Spleen (tissue), 7 donors: ENCODE measurements at regions not wholly inside any gene's neighbourhood (a gene's known extent, or its start where the extent isn't known, plus 50 kb on each side); places are given as distances from the start of the nearest gene placed in this dataset.

Experiments used
- CTCF ChIP-seq, 11 experiments: fragments of 200-600 bp in 7 of 11; fragments of 450-650 bp in 4 of 11; sonication (generic) in 4 of 11; IDR thresholded peaks in 8 of 11; conservative IDR thresholded peaks in 3 of 11; 1 replicate in 7 of 11; 2 replicates in 4 of 11; pipeline versions ENCODE4 v1.4.0 to v1.8.0; 2016 to 2021; ENCODE audit warnings: antibody characterized with exemption in 11 of 11, inconsistent platforms in 4 of 11, mild to moderate bottlenecking in 1 of 11
- POLR2A ChIP-seq, 3 donors: fragments of 450-650 bp; IDR thresholded peaks; one replicate each; pipeline ENCODE4 v1.5.1; 2017; ENCODE audit warnings: antibody characterized with exemption in 3 of 3, mild to moderate bottlenecking in 1 of 3
- donor health status: DM: no; HTN: no; CAD: no; lungs with moderate emphysema.
- donor health status: DM: no; HTN: no; CAD: no.
- donor health status: DM: no; HTN: no; CAD: no.

- TF ChIP-seq CTCF (IDR thresholded peaks at IDR 0.05 in 8 of 11, conservative IDR thresholded peaks at IDR 0.05 in 3 of 11) (no peak), POLR2A (IDR thresholded peaks at IDR 0.05) (no peak)
Observed at GRCh38 chr2:196555161-196555560, 84.4 kb upstream of the CCDC150 start.
